Neural cell (in vitro differentiated cells): ENCODE measurements at regions not wholly inside any gene's neighbourhood (a gene's known extent, or its start where the extent isn't known, plus 50 kb on each side); places are given as distances from the start of the nearest gene placed in this dataset.

ENCODE experiments used
- CTCF ChIP-seq: fragments of 450-650 bp; IDR thresholded peaks from 2 replicates; pipeline ENCODE4 v1.5.1; 2014; ENCODE audit warnings: antibody characterized with exemption, mild to moderate bottlenecking, moderate library complexity; ENCODE audit not compliant: poor library complexity, severe bottlenecking
- EP300 ChIP-seq: fragments of 450-650 bp; conservative IDR thresholded peaks from 2 replicates; pipeline ENCODE4 v1.6.1; 2014; ENCODE audit warnings: antibody characterized with exemption, mild to moderate bottlenecking, moderate library complexity; ENCODE audit not compliant: poor library complexity, severe bottlenecking
- EZH2 ChIP-seq: fragments of 200-600, 300-800 bp; shearing (Covaris generic), sonication (generic); IDR thresholded peaks from 2 replicates; pipeline ENCODE4 v1.6.1; 2014; ENCODE audit warnings: antibody characterized with exemption, low read length, borderline replicate concordance, mild to moderate bottlenecking; ENCODE audit not compliant: insufficient read depth, poor library complexity, severe bottlenecking
- POLR2AphosphoS5 ChIP-seq: IDR thresholded peaks from 2 replicates; pipeline ENCODE4 v1.6.1; 2012
- RAD21 ChIP-seq: fragments of 450-650 bp; conservative IDR thresholded peaks from 2 replicates; pipeline ENCODE4 v1.6.1; 2014; ENCODE audit warnings: antibody characterized with exemption, mild to moderate bottlenecking, moderate library complexity
- REST ChIP-seq: IDR thresholded peaks from 2 replicates; pipeline ENCODE4 v1.6.1; 2012; ENCODE audit warnings: borderline replicate concordance
- TAF1 ChIP-seq: IDR thresholded peaks from 2 replicates; pipeline ENCODE4 v1.6.1; 2012; ENCODE audit warnings: low read depth

DNA sequence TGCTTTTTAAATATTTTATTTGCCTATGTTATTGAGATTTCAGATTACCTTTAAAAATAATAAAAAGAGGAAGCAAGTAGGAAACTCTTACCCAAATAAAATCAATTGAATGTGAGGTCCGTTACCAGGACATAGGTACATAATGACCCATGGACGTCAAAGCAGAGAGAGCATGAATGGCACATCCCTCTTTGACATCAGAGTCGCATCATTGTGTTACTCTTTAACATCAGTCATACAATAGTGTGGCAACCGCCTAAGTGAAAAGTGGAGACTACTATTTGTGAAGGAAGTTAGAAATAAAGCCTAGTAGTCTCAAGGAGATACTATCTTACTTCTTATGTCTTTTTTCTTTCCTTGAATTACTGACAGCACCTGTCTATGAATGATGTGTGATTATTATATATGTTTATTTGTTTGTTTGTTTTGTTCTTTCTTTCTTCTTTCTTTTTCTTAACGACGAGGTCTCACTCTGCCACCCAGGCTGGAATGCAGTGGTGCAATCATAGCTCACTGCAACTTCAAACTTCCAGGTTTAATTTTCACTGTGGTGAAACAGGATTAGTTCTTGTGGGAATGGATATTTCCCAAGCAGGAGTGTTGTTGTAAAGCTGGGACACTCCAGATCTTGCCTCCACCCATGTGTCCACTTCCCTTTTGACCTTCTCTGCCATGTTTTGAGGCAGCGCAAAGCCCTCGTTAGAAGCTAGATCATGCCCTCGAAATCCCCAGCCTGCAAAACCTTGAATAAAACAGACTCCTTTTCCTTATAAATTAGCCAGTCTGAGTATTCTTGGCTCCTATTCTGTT, 407.2 kb upstream of the NETO1 start:
- no peak for TF ChIP-seq CTCF
- TF ChIP-seq POLR2AphosphoS5, result no peak
- no peak for TF ChIP-seq RAD21
- TF ChIP-seq TAF1, result no peak
- TF ChIP-seq EZH2, result no peak
- no peak for TF ChIP-seq REST
- TF ChIP-seq EP300, result no peak
